OCI-LY3 (cell line): ENCODE measurements at regions not wholly inside any gene's neighbourhood (a gene's known extent, or its start where the extent isn't known, plus 50 kb on each side); places are given as distances from the start of the nearest gene placed in this dataset.

Experiments
- EZH2phosphoT487 ChIP-seq: fragments of 200-600 bp; shearing (Covaris generic); IDR thresholded peaks from 2 replicates; pipeline ENCODE4 v1.6.1; 2018; ENCODE audit warnings: antibody characterized with exemption, mixed run types, low read depth
- TF ChIP-seq, protein P1 (sequence below): fragments of 200-600, 300-600 bp; sonication (generic); IDR thresholded peaks from 2 replicates; pipeline ENCODE4 v1.5.1; 2014; ENCODE audit warnings: antibody characterized with exemption, low read length, low read depth

DNA sequence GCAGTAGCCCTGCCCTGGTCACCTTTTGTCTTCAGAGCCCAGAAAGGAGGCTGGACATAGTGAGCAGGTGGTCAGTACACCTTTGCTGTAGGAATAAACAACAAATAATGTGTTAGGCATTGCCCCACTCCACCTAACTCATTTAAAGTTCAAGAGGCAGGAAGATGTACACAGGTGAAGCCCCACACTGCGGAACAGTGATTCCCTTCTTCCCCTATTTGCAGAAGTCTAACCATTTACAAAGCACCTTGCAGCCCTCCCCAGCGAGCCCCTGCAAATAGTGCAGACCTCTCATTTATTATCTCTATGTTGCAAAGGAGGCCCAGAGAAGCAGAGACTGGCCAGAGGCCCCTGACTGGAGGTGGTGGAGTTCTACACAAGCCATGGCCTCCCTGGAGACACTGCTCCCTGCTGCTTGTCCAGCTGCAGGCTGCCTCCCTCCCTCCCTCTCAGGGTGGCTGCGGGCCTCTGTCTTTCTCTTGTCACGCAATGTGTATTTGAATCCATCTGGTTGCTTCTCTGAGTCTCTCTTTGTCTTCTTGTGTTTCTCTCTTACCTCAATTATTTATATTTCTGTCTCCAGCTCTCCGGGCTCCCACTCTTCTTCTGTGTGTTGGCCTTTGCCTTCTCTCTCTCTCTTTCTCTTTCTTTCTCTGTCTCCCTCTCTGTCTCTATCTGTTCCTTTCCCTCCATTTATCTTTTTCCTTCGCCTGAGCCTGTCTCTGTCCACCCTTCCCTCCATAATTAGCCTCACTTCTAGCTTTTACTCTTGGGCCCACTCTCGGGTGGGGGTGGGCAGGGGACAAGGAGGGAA, 59.1 kb upstream of the PRDM11 start:
- TF ChIP-seq, protein P1, sequence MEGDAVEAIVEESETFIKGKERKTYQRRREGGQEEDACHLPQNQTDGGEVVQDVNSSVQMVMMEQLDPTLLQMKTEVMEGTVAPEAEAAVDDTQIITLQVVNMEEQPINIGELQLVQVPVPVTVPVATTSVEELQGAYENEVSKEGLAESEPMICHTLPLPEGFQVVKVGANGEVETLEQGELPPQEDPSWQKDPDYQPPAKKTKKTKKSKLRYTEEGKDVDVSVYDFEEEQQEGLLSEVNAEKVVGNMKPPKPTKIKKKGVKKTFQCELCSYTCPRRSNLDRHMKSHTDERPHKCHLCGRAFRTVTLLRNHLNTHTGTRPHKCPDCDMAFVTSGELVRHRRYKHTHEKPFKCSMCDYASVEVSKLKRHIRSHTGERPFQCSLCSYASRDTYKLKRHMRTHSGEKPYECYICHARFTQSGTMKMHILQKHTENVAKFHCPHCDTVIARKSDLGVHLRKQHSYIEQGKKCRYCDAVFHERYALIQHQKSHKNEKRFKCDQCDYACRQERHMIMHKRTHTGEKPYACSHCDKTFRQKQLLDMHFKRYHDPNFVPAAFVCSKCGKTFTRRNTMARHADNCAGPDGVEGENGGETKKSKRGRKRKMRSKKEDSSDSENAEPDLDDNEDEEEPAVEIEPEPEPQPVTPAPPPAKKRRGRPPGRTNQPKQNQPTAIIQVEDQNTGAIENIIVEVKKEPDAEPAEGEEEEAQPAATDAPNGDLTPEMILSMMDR = no peak
- TF ChIP-seq EZH2phosphoT487 = no peak
